OCI-LY7 (cell line): ENCODE measurements at regions not wholly inside any gene's neighbourhood (a gene's known extent, or its start where the extent isn't known, plus 50 kb on each side); places are given as distances from the start of the nearest gene placed in this dataset.

Source experiments
- CTCF ChIP-seq: fragments of 200-600 bp; sonication (generic); conservative IDR thresholded peaks from 2 replicates; pipeline ENCODE4 v1.5.1; 2014; ENCODE audit warnings: mild to moderate bottlenecking, antibody characterized with exemption, low read length, moderate library complexity, mixed read lengths
- EZH2phosphoT487 ChIP-seq: fragments of 200-600 bp; sonication (generic); IDR thresholded peaks from 2 replicates; pipeline ENCODE4 v1.6.1; 2018; ENCODE audit warnings: low read depth, borderline replicate concordance, mild to moderate bottlenecking, mixed run types, antibody characterized with exemption, low read length, moderate library complexity, mixed read lengths

GRCh38 chr18:48479531-48479930 lies 59.3 kb upstream of the CTIF start:
- TF ChIP-seq CTCF (no peak), EZH2phosphoT487 (no peak)
